ENCODE measurements at regions not wholly inside any gene's neighbourhood (a gene's known extent, or its start where the extent isn't known, plus 50 kb on each side); places are given as distances from the start of the nearest gene placed in this dataset.
"Not testable (repeated sequence)": the region's sequence is repeated elsewhere in the genome, so short reads cannot be mapped to it uniquely, and the experiment has no call there.

GRCh38 chrX:47302396-47302795 is 68.0 kb upstream of the ZNF157 start:
- no peak for DNase-seq

- DNase-seq = not testable (repeated sequence)
These were observed 63.8 kb upstream of the ZNF157 start for GRCh38 chrX:47306471-47307023.

GRCh38 chrX:47311932-47312774 is 58.2 kb upstream of the ZNF157 start:
- DNase-seq = peak; percentile 54

- DNase-seq = no peak
These were observed 57.3 kb upstream of the ZNF157 start for GRCh38 chrX:47313056-47313455.

- no peak for DNase-seq
These were observed 53.9 kb upstream of the ZNF157 start for GRCh38 chrX:47316276-47317025.
